GM18505 (cell line): ENCODE measurements at regions not wholly inside any gene's neighbourhood (a gene's known extent, or its start where the extent isn't known, plus 50 kb on each side); places are given as distances from the start of the nearest gene placed in this dataset.

Source experiments
- ATAC-seq: cut with Tn5 transposase; IDR thresholded peaks from one replicate; pipeline ENCODE4 v1.9.1; 2021; ENCODE audit not compliant: unreplicated experiment
- POLR2A ChIP-seq: IDR thresholded peaks from 4 replicates; pipeline ENCODE4 v1.6.1; 2011; ENCODE audit warnings: borderline replicate concordance; ENCODE audit not compliant: insufficient read depth, insufficient read length; ENCODE audit errors: extremely low read depth

- no peak for TF ChIP-seq POLR2A
Observed at GRCh38 chr5:61796773-61797172, 464.7 kb downstream of the ZSWIM6 start.

GRCh38 chr5:61800450-61800849, 468.4 kb downstream of the ZSWIM6 start:
- no peak for TF ChIP-seq POLR2A
- ATAC-seq, result no peak

More at GRCh38 chr5:61796773-61797172, 464.7 kb downstream of the ZSWIM6 start:
- no peak for ATAC-seq

GRCh38 chr5:61801174-61801573, 469.1 kb downstream of the ZSWIM6 start:
- ATAC-seq, result no peak
- no peak for TF ChIP-seq POLR2A

GRCh38 chr5:61802456-61802855, 470.4 kb downstream of the ZSWIM6 start:
- TF ChIP-seq POLR2A, result no peak
- ATAC-seq, result no peak

- TF ChIP-seq POLR2A, result no peak
- ATAC-seq, result no peak
Observed at GRCh38 chr5:61805101-61805500, 473.0 kb downstream of the ZSWIM6 start.

- ATAC-seq, result no peak
- TF ChIP-seq POLR2A, result no peak
Observed at GRCh38 chr5:61806491-61807020, 474.5 kb downstream of the ZSWIM6 start.

- no peak for ATAC-seq
- TF ChIP-seq POLR2A, result no peak
Observed at GRCh38 chr5:61808091-61808490, 476.0 kb downstream of the ZSWIM6 start.

GRCh38 chr5:61808909-61809308, 476.9 kb downstream of the ZSWIM6 start:
- ATAC-seq, result no peak

GRCh38 chr5:61809651-61810050, 477.6 kb downstream of the ZSWIM6 start:
- TF ChIP-seq POLR2A, result no peak
- no peak for ATAC-seq

More at GRCh38 chr5:61808909-61809308, 476.9 kb downstream of the ZSWIM6 start:
- no peak for TF ChIP-seq POLR2A

GRCh38 chr5:61811052-61811451, 479.0 kb downstream of the ZSWIM6 start:
- no peak for ATAC-seq
- TF ChIP-seq POLR2A, result no peak

- no peak for TF ChIP-seq POLR2A
- no peak for ATAC-seq
Observed at GRCh38 chr5:61813361-61813760, 481.3 kb downstream of the ZSWIM6 start.

GRCh38 chr5:61815339-61815738, 483.3 kb downstream of the ZSWIM6 start:
- no peak for TF ChIP-seq POLR2A
- ATAC-seq, result no peak

- ATAC-seq, result no peak
- no peak for TF ChIP-seq POLR2A
Observed at GRCh38 chr5:61816146-61816545, 484.1 kb downstream of the ZSWIM6 start.

GRCh38 chr5:61816585-61817450, 484.8 kb downstream of the ZSWIM6 start:
- no peak for TF ChIP-seq POLR2A
- no peak for ATAC-seq
